IMR-90 (cell line): ENCODE measurements at regions not wholly inside any gene's neighbourhood (a gene's known extent, or its start where the extent isn't known, plus 50 kb on each side); places are given as distances from the start of the nearest gene placed in this dataset.

Experiments used
- ATAC-seq: fragments of 200-7000 bp; cut with Tn5 transposase; 2 replicates; pipeline ENCODE4 v1.9.1; 2020; ENCODE audit warnings: low read depth, mild to moderate bottlenecking, moderate library complexity
- BruUV-seq: library from RNA; stranded (reverse); fragments of 400-500 nt; replicated peaks from 2 replicates; lab custom pipeline; 2021; lab: Mats Ljungman, UMichigan
- CTCF ChIA-PET: fragments of 300-600 bp; formaldehyde crosslinking; extraction: SDS; loops from one replicate; lab custom pipeline; 2021; ENCODE audit warnings: antibody characterized with exemption; lab: Yijun Ruan, JAX
- POLR2A ChIA-PET: fragments of 300-600 bp; sonication (Branson Sonifier 250); formaldehyde crosslinking; loops from one replicate; lab custom pipeline; 2022; ENCODE audit warnings: antibody characterized with exemption; ENCODE audit not compliant: unreplicated experiment; lab: Charles Lee
- DNase-seq: peaks from one replicate; pipeline ENCODE4 v3.0.0; 2013
- H2AFZ ChIP-seq: replicated peaks from 2 replicates; pipeline ENCODE3; 2013; ENCODE audit warnings: low read length, mild to moderate bottlenecking; ENCODE audit not compliant: poor library complexity
- H2AK5ac ChIP-seq: 2 replicates; pipeline ENCODE4 v1.6.1; 2013; ENCODE audit warnings: low read depth, low read length, inconsistent platforms
- H2AK9ac ChIP-seq: replicated peaks from 2 replicates; pipeline ENCODE3; 2013; ENCODE audit warnings: mild to moderate bottlenecking, low read depth, low read length, moderate library complexity; ENCODE audit not compliant: poor library complexity
- H2BK120ac ChIP-seq: 2 replicates; pipeline ENCODE4 v1.6.1; 2013; ENCODE audit warnings: low read depth, low read length, inconsistent platforms
- H2BK15ac ChIP-seq: 3 replicates; pipeline ENCODE4 v1.6.1; 2013; ENCODE audit warnings: low read depth, low read length, inconsistent platforms
- H2BK20ac ChIP-seq: 2 replicates; pipeline ENCODE4 v1.6.1; 2013; ENCODE audit warnings: low read depth, mild to moderate bottlenecking, inconsistent platforms, low read length, moderate library complexity
- H2BK5ac ChIP-seq: 2 replicates; pipeline ENCODE4 v1.6.1; 2013; ENCODE audit warnings: mild to moderate bottlenecking, low read depth, low read length, inconsistent platforms; ENCODE audit not compliant: poor library complexity, severe bottlenecking
- H3K14ac ChIP-seq: replicated peaks from 2 replicates; pipeline ENCODE4 v1.6.1; 2013; ENCODE audit warnings: low read depth, low read length, inconsistent platforms
- H3K18ac ChIP-seq: 2 replicates; pipeline ENCODE4 v1.6.1; 2013; ENCODE audit warnings: low read depth, low read length, control low read depth
- H3K23ac ChIP-seq: 2 replicates; pipeline ENCODE4 v1.6.1; 2013; ENCODE audit warnings: low read depth, low read length, inconsistent platforms
- H3K27ac ChIP-seq: 2 replicates; pipeline ENCODE4 v1.5.1; 2013; ENCODE audit warnings: mild to moderate bottlenecking, control low read depth, low read length; ENCODE audit not compliant: insufficient read depth
- H3K27me3 ChIP-seq: 2 replicates; pipeline ENCODE4 v1.6.1; 2013; ENCODE audit warnings: low read length; ENCODE audit not compliant: control insufficient read depth, insufficient read depth
- H3K36me3 ChIP-seq: 2 replicates; pipeline ENCODE4 v1.6.1; 2013; ENCODE audit warnings: low read length, mixed read lengths; ENCODE audit not compliant: control insufficient read depth, insufficient read depth
- H3K4ac ChIP-seq: 2 replicates; pipeline ENCODE4 v1.6.1; 2013; ENCODE audit warnings: low read depth, low read length, inconsistent platforms
- H3K4me1 ChIP-seq: 2 replicates; pipeline ENCODE4 v1.6.1; 2013; ENCODE audit warnings: low read length, mixed read lengths; ENCODE audit not compliant: control insufficient read depth, insufficient read depth
- H3K4me2 ChIP-seq: 2 replicates; pipeline ENCODE4 v1.6.1; 2013; ENCODE audit warnings: low read depth, mild to moderate bottlenecking, control low read depth, low read length, moderate library complexity
- H3K4me3 ChIP-seq: 2 replicates; pipeline ENCODE4 v1.5.1; 2013; ENCODE audit warnings: low read depth, mild to moderate bottlenecking, control low read depth, low read length, moderate library complexity; ENCODE audit not compliant: insufficient read depth
- H3K56ac ChIP-seq: 2 replicates; pipeline ENCODE4 v1.6.1; 2013; ENCODE audit warnings: low read length, inconsistent platforms; ENCODE audit not compliant: insufficient read depth; ENCODE audit errors: extremely low read depth
- H3K79me1 ChIP-seq, 2 experiments: 2 replicates each; pipeline ENCODE4 v1.6.1; 2013; ENCODE audit warnings: low read length in 2 of 2, inconsistent platforms in 1 of 2, low read depth in 1 of 2
- H3K9ac ChIP-seq: 2 replicates; pipeline ENCODE4 v1.6.1; 2013; ENCODE audit warnings: low read depth, low read length, control low read depth
- H3K9me1 ChIP-seq: 2 replicates; pipeline ENCODE4 v1.6.1; 2013; ENCODE audit warnings: low read length, inconsistent platforms; ENCODE audit not compliant: insufficient read depth
- H3K9me3 ChIP-seq: 2 replicates; pipeline ENCODE4 v1.6.1; 2013; ENCODE audit warnings: low read length; ENCODE audit not compliant: control insufficient read depth, insufficient read depth
- H4K20me1 ChIP-seq: 2 replicates; pipeline ENCODE4 v1.6.1; 2013; ENCODE audit warnings: low read length, inconsistent platforms; ENCODE audit not compliant: insufficient read depth
- H4K5ac ChIP-seq: 2 replicates; pipeline ENCODE4 v1.6.1; 2013; ENCODE audit warnings: mild to moderate bottlenecking, low read depth, low read length, control low read depth
- H4K8ac ChIP-seq, 2 experiments: 2 replicates each; pipeline ENCODE4 v1.6.1; 2013; ENCODE audit warnings: low read depth in 2 of 2, low read length in 2 of 2, control low read depth in 1 of 2, inconsistent platforms in 1 of 2
- H4K91ac ChIP-seq: 2 replicates; pipeline ENCODE4 v1.6.1; 2013; ENCODE audit warnings: low read depth, low read length, inconsistent platforms; ENCODE audit not compliant: insufficient read depth
- ELK1 ChIP-seq: fragments of 150-350 bp; IDR thresholded peaks from 2 replicates; pipeline ENCODE4 v1.6.1; 2016; ENCODE audit warnings: low read depth, mild to moderate bottlenecking, low read length, moderate library complexity, borderline replicate concordance
- MAZ ChIP-seq: IDR thresholded peaks from 2 replicates; pipeline ENCODE4 v1.6.1; 2012; ENCODE audit warnings: low read depth, mild to moderate bottlenecking, low read length, improper control_type of control experiment, moderate library complexity, borderline replicate concordance
- SMC3 ChIP-seq: fragments of 150-350 bp; IDR thresholded peaks from 2 replicates; pipeline ENCODE4 v1.6.1; 2016; ENCODE audit warnings: low read depth, mild to moderate bottlenecking, antibody characterized with exemption, low read length, moderate library complexity
- WGBS, 2 experiments: methylation state at CpG; one replicate each; pipeline versions ENCODE4 v1.1.5 to v1.1.7; 2013; ENCODE audit warnings: missing lambda C conversion rate in 2 of 2; ENCODE audit not compliant: insufficient read length in 1 of 2; ENCODE audit errors: extremely low coverage in 2 of 2; 5-methylcytosine and 5-hydroxymethylcytosine counted together
- dilution Hi-C: fragments of 300-500 bp; cut with HindIII; formaldehyde crosslinking; loops from one replicate; pipeline ENCODE4 v1.14.3; 2018; ENCODE audit warnings: low sequenced_read_pairs; ENCODE audit not compliant: unreplicated experiment
- in situ Hi-C: fragments of 300-500 bp; cut with MboI; formaldehyde crosslinking; loops from 3 replicates; pipeline ENCODE4 v1.14.3; 2019; ENCODE audit warnings: low sequenced_read_pairs, inconsistent platforms, mixed read lengths
- intact Hi-C: fragments of 100-400 bp; cut with micrococcal nuclease; formaldehyde crosslinking; loops from 2 replicates; pipeline ENCODE4 v1.10.0; 2022

- H2BK5ac ChIP-seq, result no peak overlapping the region
- no peak overlapping the region for H3K56ac ChIP-seq
- H3K4me2 ChIP-seq, result no peak overlapping the region
- H4K5ac ChIP-seq, result no peak overlapping the region
- no CpG with 5 or more reads among the region's 4 CpGs for WGBS, 2 experiments
- H4K91ac ChIP-seq, result no peak overlapping the region
- no peak overlapping the region for H2BK15ac ChIP-seq
- no peaks in the 10 kb centered on the region for H4K20me1 ChIP-seq
- H3K4me3 ChIP-seq, result no peak overlapping the region
- no peak overlapping the region for H4K8ac ChIP-seq
- no peak overlapping the region for H3K9ac ChIP-seq
- H3K9me1 ChIP-seq, result no peaks in the 10 kb centered on the region
- no peak overlapping the region for H2AFZ ChIP-seq
- no TSS peak for BruUV-seq
- ATAC-seq, result no peak; the same call in 1 of the 2 replicates
- in situ Hi-C loops (no loop called here), intact Hi-C loops (no loop called here), dilution Hi-C loops (no loop called here)
- H2BK20ac ChIP-seq, result no peak overlapping the region
- peak overlapping the region; percentile 23; the same call in 1 of the 2 replicates for H3K18ac ChIP-seq
- no peak overlapping the region for H3K14ac ChIP-seq
- H3K4me1 ChIP-seq, result peaks cover 5% of the 10 kb centered on the region; the same call in 1 of the 2 replicates
- H2BK120ac ChIP-seq, result no peak overlapping the region
- no peaks in the 10 kb centered on the region for H3K36me3 ChIP-seq
- no peak overlapping the region for H2AK9ac ChIP-seq
- no peak overlapping the region for H3K23ac ChIP-seq
- H3K9me3 ChIP-seq, result no peaks in the 10 kb centered on the region
- TF ChIP-seq ELK1 (no peak), MAZ (peak; percentile 50; the same call in 1 of the 2 replicates), SMC3 (no peak)
- peaks cover 1% of the 10 kb centered on the region; the same call in 1 of the 2 replicates for H3K27me3 ChIP-seq
- no peaks in the 10 kb centered on the region for H3K79me1 ChIP-seq
- ChIA-PET POLR2A (no interaction called here), CTCF (no interaction called here)
- H2AK5ac ChIP-seq, result no peak overlapping the region
- H3K4ac ChIP-seq, result no peak overlapping the region
- no peak overlapping the region for H3K27ac ChIP-seq
- DNase-seq, result peak; percentile 69
Observed at GRCh38 chr9:115442054-115442453, 324.1 kb upstream of the TNC start.
